Forelimb muscle (tissue), 1 donor: ENCODE measurements at regions not wholly inside any gene's neighbourhood (a gene's known extent, or its start where the extent isn't known, plus 50 kb on each side); places are given as distances from the start of the nearest gene placed in this dataset.
"Not testable (repeated sequence)": the region's sequence is repeated elsewhere in the genome, so short reads cannot be mapped to it uniquely, and the experiment has no call there.

Experiments used
- DNase-seq: peaks from one replicate; pipeline ENCODE4 v3.0.0-alpha.2; 2013; ENCODE audit warnings: low read depth

GRCh38 chr2:82819951-82820350 is 1639.1 kb downstream of the SUCLG1 start:
- DNase-seq: no peak

- no peak for DNase-seq
Measured at GRCh38 chr2:82814146-82814545, 1644.9 kb downstream of the SUCLG1 start.

DNA sequence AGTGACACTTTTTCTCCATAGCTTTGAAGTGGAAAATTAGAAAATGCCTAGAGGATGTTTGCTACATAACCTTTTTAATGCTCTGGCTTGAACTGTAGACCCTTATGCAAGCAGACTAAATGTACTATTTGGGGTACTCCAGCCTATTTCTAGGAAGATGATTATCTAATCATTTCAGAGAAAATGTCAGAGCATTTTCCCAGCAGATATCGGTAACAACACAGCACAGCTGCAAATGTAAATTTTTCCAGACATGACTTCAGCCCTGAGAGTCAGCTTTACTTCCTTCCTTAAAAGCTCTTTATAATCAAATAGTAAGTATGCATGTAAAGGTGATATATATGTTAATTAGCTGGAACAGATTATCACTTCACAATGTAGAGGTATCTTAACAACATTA is 1647.1 kb downstream of the SUCLG1 start:
- DNase-seq: no peak

- no peak for DNase-seq
Measured at GRCh38 chr2:82803307-82803706, 1655.8 kb downstream of the SUCLG1 start.

DNA sequence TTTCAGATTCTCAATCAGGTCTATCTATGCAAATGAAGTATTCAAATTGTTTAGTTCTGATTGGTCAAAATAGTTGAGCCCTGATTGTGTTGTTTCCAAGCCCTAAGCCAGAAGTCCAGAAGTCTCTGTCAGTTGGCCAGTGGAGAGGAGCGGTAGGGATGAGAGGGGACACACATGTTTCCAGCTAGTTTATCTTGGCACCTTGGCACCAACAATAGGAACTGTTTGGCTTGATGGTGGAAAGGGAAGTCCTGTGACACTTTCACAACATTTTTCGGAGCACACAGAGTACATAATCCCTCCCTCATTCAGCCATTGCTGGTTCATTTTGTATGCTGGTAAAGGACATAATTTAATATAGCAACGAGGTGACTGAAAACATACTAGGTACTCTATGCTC is 1661.6 kb downstream of the SUCLG1 start:
- no peak for DNase-seq

GRCh38 chr2:82796132-82796531 is 1662.9 kb downstream of the SUCLG1 start:
- DNase-seq: no peak

- no peak for DNase-seq
Measured at GRCh38 chr2:82795446-82795845, 1663.6 kb downstream of the SUCLG1 start.

DNA sequence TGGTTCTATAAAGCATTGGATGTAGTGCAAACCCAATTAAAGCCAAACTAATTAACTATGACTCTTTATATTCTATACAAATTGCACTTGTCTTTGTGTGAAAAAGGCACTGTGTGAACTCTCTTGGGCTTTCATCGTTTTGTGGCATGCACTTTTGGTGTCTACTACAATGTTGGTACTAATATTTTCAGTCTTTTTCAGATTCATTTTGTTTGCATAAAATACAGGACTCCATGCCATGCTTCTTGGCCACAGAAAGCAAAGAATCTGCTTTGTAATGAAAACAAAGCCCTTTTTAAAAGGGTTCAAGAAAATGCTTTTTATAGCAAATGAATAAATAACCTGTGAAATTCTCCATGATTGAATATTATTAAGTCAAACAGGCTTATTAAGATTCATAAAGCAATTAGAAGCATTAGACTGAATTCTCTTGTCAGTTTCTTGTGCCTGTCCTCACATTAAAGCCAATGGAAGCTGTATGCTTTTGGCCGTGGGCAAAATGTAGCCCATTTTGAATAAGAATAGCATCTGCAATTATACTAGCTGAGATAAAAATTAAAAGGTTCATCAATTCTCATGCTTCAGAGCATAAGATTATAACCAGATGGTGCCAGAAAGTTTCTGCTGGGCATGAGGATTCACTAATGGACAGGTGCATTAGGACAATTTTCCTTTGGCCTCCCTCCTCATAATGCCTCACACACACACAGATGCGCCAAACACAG is 1665.2 kb downstream of the SUCLG1 start:
- no peak for DNase-seq

GRCh38 chr2:82792316-82792715 is 1666.8 kb downstream of the SUCLG1 start:
- no peak for DNase-seq

DNA sequence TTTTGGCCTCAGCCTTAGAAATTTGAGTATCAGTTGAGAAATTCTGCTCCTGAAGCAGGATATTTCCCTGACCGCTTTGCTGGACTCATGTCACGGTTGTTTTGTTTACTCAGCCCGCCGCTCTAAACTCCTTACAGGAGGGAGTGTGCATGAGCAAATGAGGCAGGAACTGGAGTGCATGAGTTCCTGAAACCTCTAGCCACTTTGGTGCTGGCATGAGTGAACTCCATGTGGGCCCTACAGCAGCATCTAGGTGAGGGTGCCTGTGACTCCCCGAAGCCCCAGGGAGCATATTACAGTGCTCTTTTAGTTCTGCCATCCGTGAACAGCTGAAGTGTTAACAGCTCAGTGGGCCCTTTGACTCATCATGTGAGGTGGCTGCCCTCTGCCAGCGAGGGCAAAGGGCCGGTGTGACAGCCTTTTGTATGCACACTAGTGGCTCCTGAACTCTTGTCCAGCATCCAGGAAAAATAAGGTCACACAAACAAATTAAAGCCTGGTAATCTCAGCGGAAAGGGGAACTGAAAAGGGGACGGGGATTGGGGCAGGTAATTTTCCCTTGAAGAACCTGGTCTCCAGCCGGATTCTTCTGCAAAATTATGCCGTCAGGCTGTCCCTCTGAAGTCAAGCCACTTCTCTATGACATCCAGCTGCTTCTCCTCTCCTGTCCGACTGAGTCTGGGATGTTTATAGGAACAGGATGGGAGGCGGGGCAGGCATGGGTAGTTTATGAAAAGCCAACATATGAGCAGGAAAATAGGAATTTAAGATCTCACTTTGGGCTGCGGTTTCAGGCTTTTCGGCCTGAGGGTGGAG is 1668.7 kb downstream of the SUCLG1 start:
- no peak for DNase-seq

DNA sequence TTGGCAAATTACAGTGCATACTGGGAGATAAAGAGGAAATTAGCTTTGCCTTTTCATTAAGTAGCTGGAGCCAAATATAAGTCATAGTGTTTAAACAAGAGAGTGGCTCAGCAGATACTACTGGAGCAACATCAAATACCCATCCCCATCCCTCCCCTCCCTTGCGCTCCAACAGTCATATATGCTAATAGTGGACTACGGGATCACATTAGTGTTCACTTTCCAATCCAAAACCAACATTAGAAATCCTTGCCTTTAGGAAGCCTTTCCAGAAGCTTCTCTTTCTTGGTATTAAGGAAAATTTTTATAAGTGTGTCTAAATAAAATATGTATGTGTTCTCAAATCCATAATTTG is 1669.3 kb downstream of the SUCLG1 start:
- DNase-seq: no peak

- DNase-seq: no peak
Measured at GRCh38 chr2:82781176-82781915, 1677.7 kb downstream of the SUCLG1 start.

DNA sequence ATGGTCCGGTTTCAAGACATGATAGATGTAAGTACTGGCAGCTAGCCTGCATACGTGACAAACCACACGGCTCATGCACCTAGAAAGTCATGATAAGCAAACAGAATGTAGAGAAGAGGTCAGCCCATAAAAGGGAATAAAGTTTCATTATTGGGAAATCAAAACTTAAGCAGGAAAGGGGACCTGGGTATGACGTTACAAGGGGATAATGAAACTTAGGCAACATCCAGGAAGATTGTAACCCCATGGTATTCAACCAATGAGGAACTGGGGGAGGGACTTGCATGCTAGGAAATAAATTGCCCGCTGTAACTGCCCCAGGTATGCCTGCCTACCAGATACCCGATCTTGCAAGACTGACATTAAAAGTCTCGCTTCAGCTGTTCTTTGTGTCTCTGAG is 1679.0 kb downstream of the SUCLG1 start:
- no peak for DNase-seq

- no peak for DNase-seq
Measured at GRCh38 chr2:82752396-82752795, 1706.7 kb downstream of the SUCLG1 start.

DNA sequence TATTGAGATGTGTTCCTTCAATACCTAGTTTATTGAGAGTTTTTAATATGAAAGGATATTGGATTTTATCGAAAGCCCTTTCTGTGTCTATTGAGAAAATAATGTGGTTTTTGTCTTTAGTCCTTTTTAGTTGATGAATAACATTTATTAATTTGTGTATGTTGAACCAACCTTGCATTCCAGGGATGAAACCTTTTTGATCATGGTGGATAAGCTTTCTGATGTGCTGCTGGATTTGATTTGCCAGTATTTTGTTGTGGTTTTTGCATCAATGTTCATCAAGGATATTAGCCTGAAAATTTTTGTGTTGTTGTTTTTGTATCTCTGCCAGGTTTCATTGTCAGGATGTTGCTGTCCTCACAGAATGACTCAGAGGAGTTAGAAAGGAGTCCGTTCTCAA is 1710.4 kb downstream of the SUCLG1 start:
- no peak for DNase-seq

DNA sequence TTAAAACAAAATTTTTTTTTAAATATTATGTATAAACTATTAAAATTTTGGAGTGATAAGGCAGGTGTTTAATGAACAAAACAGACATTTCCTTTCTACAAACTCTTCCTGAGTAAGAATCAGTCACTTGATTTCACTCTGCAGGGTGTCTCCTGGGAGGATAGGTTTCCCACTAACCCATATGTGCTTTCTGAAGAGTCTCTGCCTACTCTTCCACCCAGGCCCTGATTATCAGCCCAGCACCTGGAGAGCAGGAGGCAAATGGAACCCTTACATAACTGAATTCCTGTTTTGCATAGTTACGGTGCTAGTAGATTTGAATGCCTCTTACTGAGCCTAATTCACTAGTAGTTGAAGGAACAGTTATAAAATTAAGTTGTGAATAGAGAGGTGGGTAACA is 1718.6 kb downstream of the SUCLG1 start:
- DNase-seq: no peak

DNA sequence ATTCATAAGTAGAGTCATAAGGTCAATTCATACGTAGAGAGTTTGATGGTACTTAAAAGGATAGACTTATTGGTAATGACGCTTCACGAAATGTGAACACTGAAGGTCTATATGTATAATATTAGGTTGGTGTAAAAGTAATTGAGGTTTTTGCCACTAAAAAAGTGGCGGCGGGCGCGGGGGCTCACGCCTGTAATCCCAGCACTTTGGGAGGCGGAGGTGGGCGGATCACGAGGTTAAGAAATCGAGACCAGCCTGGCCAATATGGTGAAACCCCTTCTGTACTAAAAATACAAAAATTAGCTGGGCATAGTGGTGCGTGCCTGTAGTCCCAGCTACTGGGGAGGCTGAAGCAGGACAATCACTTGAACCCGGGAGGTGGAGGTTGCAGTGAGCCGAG is 1721.1 kb downstream of the SUCLG1 start:
- DNase-seq: not testable (repeated sequence)

DNA sequence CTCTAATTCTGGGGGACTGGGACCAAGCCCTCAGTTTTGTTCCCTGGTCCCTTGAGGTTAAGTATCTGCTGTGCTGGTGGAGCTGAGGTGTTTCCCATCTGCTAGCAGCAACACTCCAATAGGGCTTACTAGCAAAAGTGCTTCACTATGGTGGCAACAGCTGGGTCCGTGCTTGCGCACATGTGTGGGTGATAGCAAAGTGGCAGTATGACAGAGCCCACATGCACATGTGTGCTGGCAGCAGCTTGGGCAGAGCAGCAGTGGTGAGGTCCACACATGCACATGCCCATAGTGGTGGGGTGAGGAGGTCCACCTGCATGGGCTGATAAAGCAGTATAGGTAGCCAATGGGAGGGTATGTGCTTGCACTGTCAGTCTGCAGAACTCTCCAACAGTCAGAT is 1723.7 kb downstream of the SUCLG1 start:
- no peak for DNase-seq

- no peak for DNase-seq
Measured at GRCh38 chr2:82731824-82732223, 1727.3 kb downstream of the SUCLG1 start.

DNA sequence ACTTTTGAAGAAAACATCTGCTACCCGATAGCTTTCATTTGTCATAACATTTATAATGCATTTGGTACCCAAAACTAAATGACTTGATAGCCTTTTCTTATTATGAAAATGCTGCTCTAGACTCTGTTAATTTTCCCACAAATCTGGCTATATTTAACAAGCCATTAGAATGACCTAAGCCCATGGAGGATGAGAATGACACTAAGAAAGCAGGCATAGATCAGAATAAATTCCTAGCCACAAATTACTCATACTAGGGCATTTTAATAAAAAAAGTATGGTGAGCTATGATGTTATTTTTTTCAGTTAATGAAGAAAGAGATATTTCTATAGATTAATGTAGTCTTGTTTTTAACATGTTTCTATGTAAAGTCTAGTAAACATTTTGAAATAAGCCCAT is 1728.3 kb downstream of the SUCLG1 start:
- DNase-seq: no peak

- no peak for DNase-seq
Measured at GRCh38 chr2:82728090-82728489, 1731.0 kb downstream of the SUCLG1 start.

DNA sequence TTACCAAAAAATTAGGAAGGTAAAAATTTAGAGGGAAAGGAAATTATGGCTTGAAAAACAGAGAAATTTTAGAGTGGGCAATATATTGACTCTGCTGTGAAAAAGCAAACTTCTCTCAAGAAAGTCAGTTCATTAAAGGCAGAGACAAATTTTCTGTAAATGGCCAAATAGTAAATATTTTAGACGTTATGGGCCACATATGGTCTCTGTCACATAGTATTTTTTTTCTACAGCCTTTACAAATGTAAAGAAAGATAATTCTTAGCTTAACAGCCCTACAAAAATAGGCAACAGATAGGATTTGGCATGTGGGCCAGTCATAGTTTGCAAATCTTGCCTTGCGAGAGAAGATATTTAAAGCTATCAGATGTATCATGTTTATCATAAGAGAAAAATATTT is 1750.4 kb downstream of the SUCLG1 start:
- DNase-seq: no peak

DNA sequence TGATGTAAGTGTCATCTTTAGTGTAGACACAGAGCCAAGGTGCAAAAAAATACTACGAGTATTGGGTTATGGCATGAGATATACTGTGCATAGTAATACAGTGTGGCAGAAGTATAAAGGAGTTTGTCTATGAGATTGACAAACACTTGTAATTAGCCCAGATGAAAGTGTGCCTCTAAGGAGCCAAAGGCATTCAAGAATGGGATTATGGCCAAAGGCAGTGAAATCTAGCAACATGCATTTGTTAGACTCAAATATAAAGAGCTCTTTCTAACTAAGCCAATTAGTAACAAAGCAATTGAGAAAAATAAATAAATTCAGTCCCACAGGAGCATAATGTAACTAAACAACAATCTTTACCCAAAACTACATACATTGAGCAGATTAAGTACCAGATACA is 1761.8 kb downstream of the SUCLG1 start:
- DNase-seq: no peak
